ENCODE measurements at regions not wholly inside any gene's neighbourhood (a gene's known extent, or its start where the extent isn't known, plus 50 kb on each side); places are given as distances from the start of the nearest gene placed in this dataset.

- no peak for DNase-seq
- H3K4me1 ChIP-seq = no peaks in the 10 kb centered on the region
- H3K27ac ChIP-seq = no peak overlapping the region
- H3K27me3 ChIP-seq = no peaks in the 10 kb centered on the region
- no peaks in the 10 kb centered on the region for H3K36me3 ChIP-seq
- H3K4me3 ChIP-seq = no peak overlapping the region
- H3K9me3 ChIP-seq = no peaks in the 10 kb centered on the region
- TF ChIP-seq POLR2A (IDR thresholded peaks at IDR 0.05) = no peak
- no peak for TF ChIP-seq CTCF (IDR thresholded peaks at IDR 0.05)
Measured at GRCh38 chr6:113659762-113660404, 197.3 kb upstream of the MARCKS start.

GRCh38 chr6:113660819-113661218, 196.3 kb upstream of the MARCKS start:
- no peaks in the 10 kb centered on the region for H3K9me3 ChIP-seq
- H3K4me3 ChIP-seq = no peak overlapping the region
- H3K36me3 ChIP-seq = no peaks in the 10 kb centered on the region
- H3K27ac ChIP-seq = no peak overlapping the region
- H3K27me3 ChIP-seq = no peaks in the 10 kb centered on the region
- no peak for DNase-seq
- no peaks in the 10 kb centered on the region for H3K4me1 ChIP-seq
- TF ChIP-seq CTCF (IDR thresholded peaks at IDR 0.05) (no peak), POLR2A (IDR thresholded peaks at IDR 0.05) (no peak)

- no peaks in the 10 kb centered on the region for H3K27me3 ChIP-seq
Measured at GRCh38 chr6:113662093-113662665, 195.0 kb upstream of the MARCKS start.

GRCh38 chr6:113662688-113663333, 194.3 kb upstream of the MARCKS start:
- H3K9me3 ChIP-seq = no peaks in the 10 kb centered on the region
- TF ChIP-seq CTCF (IDR thresholded peaks at IDR 0.05) = no peak
- no peaks in the 10 kb centered on the region for H3K27me3 ChIP-seq
- no peak overlapping the region for H3K4me3 ChIP-seq
- no peaks in the 10 kb centered on the region for H3K4me1 ChIP-seq
- H3K27ac ChIP-seq = no peak overlapping the region
- no peak for DNase-seq
- H3K36me3 ChIP-seq = no peaks in the 10 kb centered on the region

More at GRCh38 chr6:113662093-113662665, 195.0 kb upstream of the MARCKS start:
- Histone ChIP-seq H3K9me3 (no peaks in the 10 kb centered on the region), H3K36me3 (no peaks in the 10 kb centered on the region), H3K27ac (no peak overlapping the region), H3K4me3 (no peak overlapping the region), H3K4me1 (no peaks in the 10 kb centered on the region)
- DNase-seq = no peak
- TF ChIP-seq CTCF (IDR thresholded peaks at IDR 0.05) (no peak), POLR2A (IDR thresholded peaks at IDR 0.05) (no peak)

GRCh38 chr6:113664909-113665308, 192.2 kb upstream of the MARCKS start:
- no peaks in the 10 kb centered on the region for H3K9me3 ChIP-seq
- H3K27me3 ChIP-seq = no peaks in the 10 kb centered on the region
- H3K4me1 ChIP-seq = no peaks in the 10 kb centered on the region
- no peaks in the 10 kb centered on the region for H3K36me3 ChIP-seq
- H3K27ac ChIP-seq = no peak overlapping the region
- no peak for TF ChIP-seq POLR2A (IDR thresholded peaks at IDR 0.05)
- TF ChIP-seq CTCF (IDR thresholded peaks at IDR 0.05) = no peak
- no peak overlapping the region for H3K4me3 ChIP-seq
- no peak for DNase-seq
